ENCODE measurements at regions not wholly inside any gene's neighbourhood (a gene's known extent, or its start where the extent isn't known, plus 50 kb on each side); places are given as distances from the start of the nearest gene placed in this dataset.

DNA sequence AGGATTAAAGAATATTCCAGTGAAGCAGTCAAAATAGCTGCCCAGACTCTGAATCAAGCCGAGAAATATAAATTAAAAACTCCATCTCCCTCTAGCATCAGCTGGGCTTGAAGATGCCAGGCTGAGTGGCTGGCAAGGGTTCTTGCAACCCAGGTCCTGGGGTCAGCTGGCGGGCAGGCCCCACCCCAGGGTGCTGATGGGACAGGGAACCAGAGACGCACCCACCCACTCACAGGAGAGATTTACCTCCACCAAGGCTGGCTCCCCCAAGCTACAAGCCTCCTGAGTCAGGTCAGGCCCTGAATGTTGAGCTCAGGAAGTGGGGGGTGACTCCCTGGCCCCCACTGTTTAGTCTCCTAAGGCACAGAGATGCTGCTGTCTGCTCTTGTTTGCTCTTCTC lies 83.9 kb upstream of the HSPA9 start:
- Histone ChIP-seq H4K20me1 (ENCODE audit: insufficient read depth, low read length) (no peaks in the 10 kb centered on the region), H3K9me3 (ENCODE audit: low read length) (no peaks in the 10 kb centered on the region), H2AFZ (ENCODE audit: low read length) (no peak overlapping the region), H3K4me1 (ENCODE audit: insufficient read depth, low read length, poor library complexity, severe bottlenecking) (peaks cover 18% of the 10 kb centered on the region), H3K79me2 (ENCODE audit: insufficient read depth, low read depth, low read length) (no peaks in the 10 kb centered on the region), H3K9me2 (ENCODE audit: insufficient read depth, low read length) (no peaks in the 10 kb centered on the region), H3K36me3 (ENCODE audit: insufficient read depth, low read length) (no peaks in the 10 kb centered on the region), H3K27ac (ENCODE audit: low read depth, low read length, poor library complexity, severe bottlenecking) (no peak overlapping the region), H3K4me3 (ENCODE audit: low read depth, low read length, poor library complexity, severe bottlenecking) (no peak overlapping the region), H3K4me2 (ENCODE audit: low read length) (no peak overlapping the region)
- POLR2A ChIA-PET, result no interaction called here
- TF ChIP-seq, protein P1, sequence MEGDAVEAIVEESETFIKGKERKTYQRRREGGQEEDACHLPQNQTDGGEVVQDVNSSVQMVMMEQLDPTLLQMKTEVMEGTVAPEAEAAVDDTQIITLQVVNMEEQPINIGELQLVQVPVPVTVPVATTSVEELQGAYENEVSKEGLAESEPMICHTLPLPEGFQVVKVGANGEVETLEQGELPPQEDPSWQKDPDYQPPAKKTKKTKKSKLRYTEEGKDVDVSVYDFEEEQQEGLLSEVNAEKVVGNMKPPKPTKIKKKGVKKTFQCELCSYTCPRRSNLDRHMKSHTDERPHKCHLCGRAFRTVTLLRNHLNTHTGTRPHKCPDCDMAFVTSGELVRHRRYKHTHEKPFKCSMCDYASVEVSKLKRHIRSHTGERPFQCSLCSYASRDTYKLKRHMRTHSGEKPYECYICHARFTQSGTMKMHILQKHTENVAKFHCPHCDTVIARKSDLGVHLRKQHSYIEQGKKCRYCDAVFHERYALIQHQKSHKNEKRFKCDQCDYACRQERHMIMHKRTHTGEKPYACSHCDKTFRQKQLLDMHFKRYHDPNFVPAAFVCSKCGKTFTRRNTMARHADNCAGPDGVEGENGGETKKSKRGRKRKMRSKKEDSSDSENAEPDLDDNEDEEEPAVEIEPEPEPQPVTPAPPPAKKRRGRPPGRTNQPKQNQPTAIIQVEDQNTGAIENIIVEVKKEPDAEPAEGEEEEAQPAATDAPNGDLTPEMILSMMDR (conservative IDR thresholded peaks at IDR 0.05; ENCODE audit: low read length), result no peak
- no peak for TF ChIP-seq EZH2phosphoT487 (IDR thresholded peaks at IDR 0.05; ENCODE audit: borderline replicate concordance, low read depth, low read length)
- intact Hi-C loops (cut with micrococcal nuclease; ENCODE audit: unreplicated experiment), result no loop called here
- BruUV-seq (replicated peaks), result no TSS peak
- DNase-seq (ENCODE audit: low spot score), result no peak
- CTCF ChIA-PET (ENCODE audit: unreplicated experiment), result no interaction called here

DNA sequence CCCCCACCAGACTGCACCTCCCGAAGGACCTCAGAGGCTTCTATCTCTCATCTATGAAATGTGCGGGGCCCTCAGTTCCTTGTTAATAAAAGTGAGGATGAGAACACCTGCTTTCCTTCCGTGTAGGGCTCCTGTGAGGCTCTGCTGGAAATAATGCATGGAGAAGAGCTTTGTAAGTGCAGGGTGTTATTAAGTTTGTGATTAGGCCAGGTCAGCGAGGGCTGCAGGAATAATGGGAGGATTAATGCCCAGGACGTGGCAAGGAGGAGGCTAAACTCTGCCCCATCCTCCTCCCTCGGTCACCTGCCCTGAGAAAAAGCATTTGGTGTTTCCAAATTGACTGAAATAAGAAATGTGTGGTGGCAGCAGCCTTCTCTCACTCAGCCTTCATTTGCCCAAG lies 83.5 kb upstream of the HSPA9 start:
- intact Hi-C loops (cut with micrococcal nuclease; ENCODE audit: unreplicated experiment), result no loop called here
- CTCF ChIA-PET (ENCODE audit: unreplicated experiment), result no interaction called here
- H3K4me2 ChIP-seq (ENCODE audit: low read length), result no peak overlapping the region
- H3K4me3 ChIP-seq (ENCODE audit: low read depth, low read length, poor library complexity, severe bottlenecking), result no peak overlapping the region
- no peak overlapping the region for H2AFZ ChIP-seq (ENCODE audit: low read length)
- H3K9me2 ChIP-seq (ENCODE audit: insufficient read depth, low read length), result no peaks in the 10 kb centered on the region
- H3K9me3 ChIP-seq (ENCODE audit: low read length), result no peaks in the 10 kb centered on the region
- peaks cover 18% of the 10 kb centered on the region for H3K4me1 ChIP-seq (ENCODE audit: insufficient read depth, low read length, poor library complexity, severe bottlenecking)
- no TSS peak for BruUV-seq (replicated peaks)
- no peak for DNase-seq (ENCODE audit: low spot score)
- POLR2A ChIA-PET, result no interaction called here
- no peaks in the 10 kb centered on the region for H3K79me2 ChIP-seq (ENCODE audit: insufficient read depth, low read depth, low read length)
- H3K27ac ChIP-seq (ENCODE audit: low read depth, low read length, poor library complexity, severe bottlenecking), result no peak overlapping the region
- H4K20me1 ChIP-seq (ENCODE audit: insufficient read depth, low read length), result no peaks in the 10 kb centered on the region
- no peak for TF ChIP-seq EZH2phosphoT487 (IDR thresholded peaks at IDR 0.05; ENCODE audit: borderline replicate concordance, low read depth, low read length)
- TF ChIP-seq, protein P1 (conservative IDR thresholded peaks at IDR 0.05; ENCODE audit: low read length), result no peak
- no peaks in the 10 kb centered on the region for H3K36me3 ChIP-seq (ENCODE audit: insufficient read depth, low read length)

DNA sequence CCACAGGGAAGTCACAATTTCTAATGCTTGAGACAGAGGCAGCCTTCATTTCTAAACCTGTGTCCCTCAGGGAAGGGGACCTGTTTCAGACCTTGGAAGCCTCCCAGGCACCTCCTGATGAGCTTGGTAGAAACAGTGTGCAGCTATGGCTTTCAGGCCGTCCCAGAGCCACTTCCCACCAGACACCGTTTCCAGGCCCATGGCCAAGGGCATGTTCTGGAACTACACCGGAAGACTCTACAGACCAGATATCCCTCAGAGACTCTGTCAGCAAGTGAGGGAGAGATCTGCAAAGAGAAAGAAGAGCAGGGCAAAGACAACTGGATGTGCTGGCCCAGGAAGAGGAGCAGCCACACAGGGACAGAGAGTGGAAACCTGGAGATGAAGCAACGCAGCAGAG lies 82.2 kb upstream of the HSPA9 start:
- Histone ChIP-seq H3K4me3 (ENCODE audit: low read depth, low read length, poor library complexity, severe bottlenecking) (no peak overlapping the region), H4K20me1 (ENCODE audit: insufficient read depth, low read length) (no peaks in the 10 kb centered on the region), H3K9me3 (ENCODE audit: low read length) (no peaks in the 10 kb centered on the region), H3K27ac (ENCODE audit: low read depth, low read length, poor library complexity, severe bottlenecking) (no peak overlapping the region), H3K4me1 (ENCODE audit: insufficient read depth, low read length, poor library complexity, severe bottlenecking) (peaks cover 7% of the 10 kb centered on the region), H3K9me2 (ENCODE audit: insufficient read depth, low read length) (no peaks in the 10 kb centered on the region), H3K79me2 (ENCODE audit: insufficient read depth, low read depth, low read length) (no peaks in the 10 kb centered on the region), H3K36me3 (ENCODE audit: insufficient read depth, low read length) (no peaks in the 10 kb centered on the region), H3K4me2 (ENCODE audit: low read length) (no peak overlapping the region), H2AFZ (ENCODE audit: low read length) (no peak overlapping the region)
- DNase-seq (ENCODE audit: low spot score), result no peak
- ChIA-PET CTCF (ENCODE audit: unreplicated experiment) (no interaction called here), POLR2A (interaction anchor here (0.7 kb wide), 1 partner anchor 45 kb away, joined by 3 read pairs; no protein-coding TSS in a partner anchor)
- no TSS peak for BruUV-seq (replicated peaks)
- intact Hi-C loops (cut with micrococcal nuclease; ENCODE audit: unreplicated experiment), result no loop called here
- TF ChIP-seq, protein P1 (conservative IDR thresholded peaks at IDR 0.05; ENCODE audit: low read length), result no peak

Data from OCI-LY7 (cell line).